Hepatocyte (in vitro differentiated cells): ENCODE measurements at regions not wholly inside any gene's neighbourhood (a gene's known extent, or its start where the extent isn't known, plus 50 kb on each side); places are given as distances from the start of the nearest gene placed in this dataset.

Experiments used
- DNase-seq: peaks from one replicate; pipeline ENCODE4 v3.0.0-alpha.2; 2016; ENCODE audit warnings: low spot score
- H2AFZ ChIP-seq: fragments of 200-600 bp; sonication (generic); 2 replicates; pipeline ENCODE4 v1.6.0; 2016; ENCODE audit warnings: antibody characterized with exemption, mild to moderate bottlenecking
- H3K27ac ChIP-seq: fragments of 200-600 bp; sonication (generic); 2 replicates; pipeline ENCODE4 v1.5.1; 2016; ENCODE audit warnings: mild to moderate bottlenecking
- H3K27me3 ChIP-seq: fragments of 200-600 bp; sonication (generic); 2 replicates; pipeline ENCODE4 v1.6.1; 2016
- H3K36me3 ChIP-seq: fragments of 200-600 bp; sonication (generic); replicated peaks from 2 replicates; pipeline ENCODE4 v1.5.1; 2016; ENCODE audit warnings: low read depth; ENCODE audit not compliant: insufficient read depth
- H3K4me1 ChIP-seq: fragments of 200-600 bp; sonication (generic); 2 replicates; pipeline ENCODE4 v1.5.1; 2016; ENCODE audit warnings: mild to moderate bottlenecking, moderate library complexity; ENCODE audit not compliant: insufficient read depth
- H3K4me2 ChIP-seq: fragments of 200-600 bp; sonication (generic); 2 replicates; pipeline ENCODE4 v1.6.0; 2016
- H3K4me3 ChIP-seq: fragments of 200-600 bp; sonication (generic); 2 replicates; pipeline ENCODE4 v1.5.1; 2016; ENCODE audit warnings: mild to moderate bottlenecking
- H3K79me2 ChIP-seq: fragments of 200-600 bp; sonication (generic); 2 replicates; pipeline ENCODE4 v1.6.0; 2017; ENCODE audit warnings: mild to moderate bottlenecking
- H3K9me2 ChIP-seq: fragments of 200-600 bp; sonication (generic); replicated peaks from 2 replicates; pipeline ENCODE4 v1.6.0; 2017; ENCODE audit warnings: mild to moderate bottlenecking; ENCODE audit not compliant: insufficient read depth
- H3K9me3 ChIP-seq: fragments of 200-600 bp; sonication (generic); 2 replicates; pipeline ENCODE4 v1.5.1; 2016; ENCODE audit warnings: low read depth, mild to moderate bottlenecking
- H4K20me1 ChIP-seq: fragments of 200-600 bp; sonication (generic); 2 replicates; pipeline ENCODE4 v1.6.0; 2016; ENCODE audit warnings: mild to moderate bottlenecking; ENCODE audit not compliant: insufficient read depth, poor library complexity, severe bottlenecking
- EZH2 ChIP-seq: fragments of 200-600 bp; sonication (generic); IDR thresholded peaks from 2 replicates; pipeline ENCODE4 v1.6.1; 2016; ENCODE audit warnings: antibody characterized with exemption, mild to moderate bottlenecking, borderline replicate concordance
- EZH2phosphoT487 ChIP-seq: fragments of 200-600 bp; sonication (generic); IDR thresholded peaks from one replicate; pipeline ENCODE4 v1.6.1; 2018; ENCODE audit warnings: antibody characterized with exemption, mild to moderate bottlenecking, low read depth, moderate library complexity; ENCODE audit not compliant: unreplicated experiment, severe bottlenecking
- WGBS: methylation state at CpG from one replicate; pipeline ENCODE4 v1.1.6; 2016; ENCODE audit warnings: low lambda C conversion rate; ENCODE audit errors: missing lambda C conversion rate; 5-methylcytosine and 5-hydroxymethylcytosine counted together
- TF ChIP-seq, protein P1 (sequence below): fragments of 200-600 bp; sonication (generic); IDR thresholded peaks from 2 replicates; pipeline ENCODE4 v1.5.1; 2016; ENCODE audit warnings: antibody characterized with exemption, mild to moderate bottlenecking; ENCODE audit not compliant: poor library complexity

DNA sequence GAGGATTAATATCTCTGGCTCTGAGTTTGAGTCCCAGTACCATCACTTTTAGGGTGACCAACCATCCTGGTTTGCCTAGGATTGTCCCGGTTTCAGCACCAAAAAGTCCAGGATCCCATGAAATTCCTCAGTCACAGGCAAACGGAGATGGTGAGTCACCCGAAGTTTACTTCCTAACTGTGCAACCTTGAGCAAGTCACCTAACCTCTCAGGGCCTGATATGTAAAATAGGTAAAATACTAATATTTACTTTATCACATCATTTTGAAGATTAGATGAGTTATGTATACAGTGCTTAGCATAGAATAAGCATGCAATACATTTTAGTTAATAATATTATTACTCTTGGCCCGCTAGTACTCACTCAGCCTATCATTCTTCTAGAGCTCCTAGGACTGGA lies 91.1 kb upstream of the KCNMB2 start:
- no peak overlapping the region for H3K27ac ChIP-seq
- H3K9me2 ChIP-seq: no peaks in the 10 kb centered on the region
- no peaks in the 10 kb centered on the region for H4K20me1 ChIP-seq
- no peaks in the 10 kb centered on the region for H3K27me3 ChIP-seq
- no peaks in the 10 kb centered on the region for H3K4me1 ChIP-seq
- H3K4me3 ChIP-seq: no peak overlapping the region
- TF ChIP-seq EZH2phosphoT487 (no peak), EZH2 (no peak)
- TF ChIP-seq, protein P1, sequence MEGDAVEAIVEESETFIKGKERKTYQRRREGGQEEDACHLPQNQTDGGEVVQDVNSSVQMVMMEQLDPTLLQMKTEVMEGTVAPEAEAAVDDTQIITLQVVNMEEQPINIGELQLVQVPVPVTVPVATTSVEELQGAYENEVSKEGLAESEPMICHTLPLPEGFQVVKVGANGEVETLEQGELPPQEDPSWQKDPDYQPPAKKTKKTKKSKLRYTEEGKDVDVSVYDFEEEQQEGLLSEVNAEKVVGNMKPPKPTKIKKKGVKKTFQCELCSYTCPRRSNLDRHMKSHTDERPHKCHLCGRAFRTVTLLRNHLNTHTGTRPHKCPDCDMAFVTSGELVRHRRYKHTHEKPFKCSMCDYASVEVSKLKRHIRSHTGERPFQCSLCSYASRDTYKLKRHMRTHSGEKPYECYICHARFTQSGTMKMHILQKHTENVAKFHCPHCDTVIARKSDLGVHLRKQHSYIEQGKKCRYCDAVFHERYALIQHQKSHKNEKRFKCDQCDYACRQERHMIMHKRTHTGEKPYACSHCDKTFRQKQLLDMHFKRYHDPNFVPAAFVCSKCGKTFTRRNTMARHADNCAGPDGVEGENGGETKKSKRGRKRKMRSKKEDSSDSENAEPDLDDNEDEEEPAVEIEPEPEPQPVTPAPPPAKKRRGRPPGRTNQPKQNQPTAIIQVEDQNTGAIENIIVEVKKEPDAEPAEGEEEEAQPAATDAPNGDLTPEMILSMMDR: no peak
- no peak overlapping the region for H2AFZ ChIP-seq
- no peaks in the 10 kb centered on the region for H3K36me3 ChIP-seq
- no peak for DNase-seq
- H3K9me3 ChIP-seq: no peaks in the 10 kb centered on the region
- H3K79me2 ChIP-seq: no peaks in the 10 kb centered on the region
- H3K4me2 ChIP-seq: no peak overlapping the region
- 93% methylated on average over 4 of the region's 4 CpGs for WGBS

DNA sequence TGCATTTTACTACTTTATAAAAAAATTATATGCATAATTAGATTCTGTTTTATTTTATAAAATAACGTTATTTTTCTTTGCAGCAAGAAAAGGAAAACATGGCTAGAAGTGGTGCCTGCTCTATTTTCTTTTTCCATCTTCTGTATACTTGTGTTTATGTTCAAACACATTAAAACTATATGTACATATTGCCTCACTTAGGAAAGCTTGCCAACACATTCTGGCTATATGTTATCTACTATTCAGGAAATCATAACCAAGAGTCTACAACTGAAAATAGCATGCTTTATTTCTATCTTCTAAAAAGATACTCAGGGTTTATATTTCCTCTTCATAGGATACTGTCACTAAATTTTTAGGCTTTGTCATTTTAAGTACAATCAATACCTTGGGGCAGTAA lies 90.2 kb upstream of the KCNMB2 start:
- Histone ChIP-seq H3K4me3 (no peak overlapping the region), H3K79me2 (no peaks in the 10 kb centered on the region), H3K4me1 (no peaks in the 10 kb centered on the region), H2AFZ (no peak overlapping the region), H3K27me3 (no peaks in the 10 kb centered on the region), H4K20me1 (no peaks in the 10 kb centered on the region), H3K9me2 (no peaks in the 10 kb centered on the region), H3K9me3 (no peaks in the 10 kb centered on the region), H3K27ac (no peak overlapping the region), H3K36me3 (no peaks in the 10 kb centered on the region), H3K4me2 (no peak overlapping the region)
- TF ChIP-seq EZH2 (no peak), EZH2phosphoT487 (no peak)
- TF ChIP-seq, protein P1: no peak
- DNase-seq: no peak
- WGBS: 82% methylated on average over 1 of the region's 1 CpG

DNA sequence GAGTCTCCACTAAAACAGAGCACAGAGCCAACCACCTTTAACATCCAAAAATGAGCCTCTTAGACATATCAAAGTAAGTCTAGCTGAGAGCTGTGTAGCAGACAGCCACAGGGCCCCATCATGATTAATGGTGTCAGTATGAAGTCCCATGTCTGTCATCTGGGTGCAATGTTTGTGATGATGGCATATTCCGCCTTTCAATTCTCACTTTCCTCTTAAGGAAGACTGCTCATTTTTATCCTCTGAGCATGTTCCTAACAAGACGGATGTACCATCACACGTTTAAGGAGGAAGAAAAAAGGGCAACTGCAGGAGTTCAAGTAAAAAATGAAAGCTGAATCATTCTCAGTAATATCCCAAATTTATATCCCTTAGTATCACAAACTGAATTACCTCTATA lies 85.8 kb upstream of the KCNMB2 start:
- Histone ChIP-seq H3K79me2 (no peaks in the 10 kb centered on the region), H3K27ac (no peak overlapping the region), H4K20me1 (no peaks in the 10 kb centered on the region), H3K9me3 (no peaks in the 10 kb centered on the region), H3K4me3 (no peak overlapping the region), H3K4me2 (no peak overlapping the region), H3K27me3 (no peaks in the 10 kb centered on the region), H3K9me2 (no peaks in the 10 kb centered on the region), H2AFZ (no peak overlapping the region), H3K36me3 (no peaks in the 10 kb centered on the region), H3K4me1 (no peaks in the 10 kb centered on the region)
- TF ChIP-seq, protein P1: no peak
- TF ChIP-seq EZH2phosphoT487 (no peak), EZH2 (no peak)
- WGBS: 77% methylated on average over 3 of the region's 3 CpGs
- no peak for DNase-seq

DNA sequence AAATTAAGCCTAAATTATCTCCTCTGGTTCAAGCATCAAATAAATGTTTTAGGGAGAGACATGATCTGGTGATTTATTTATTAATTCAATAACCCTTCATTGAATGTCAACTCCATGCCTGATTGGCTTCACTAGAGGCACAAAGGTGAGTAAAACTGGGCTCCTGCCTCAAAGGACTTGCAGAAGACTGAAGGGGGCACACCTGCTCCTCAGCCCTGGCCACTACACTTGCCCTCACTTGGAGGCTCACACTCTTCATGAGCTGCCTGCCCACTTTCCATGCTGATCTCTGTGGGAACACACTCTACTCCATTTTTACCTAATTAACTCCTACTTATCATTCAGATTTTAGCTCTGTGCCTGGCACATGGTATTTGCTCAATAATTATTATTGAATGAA lies 84.4 kb upstream of the KCNMB2 start:
- TF ChIP-seq EZH2 (no peak), EZH2phosphoT487 (no peak)
- Histone ChIP-seq H3K4me2 (no peak overlapping the region), H3K4me3 (no peak overlapping the region), H3K9me3 (no peaks in the 10 kb centered on the region), H4K20me1 (no peaks in the 10 kb centered on the region), H3K79me2 (no peaks in the 10 kb centered on the region), H3K27me3 (no peaks in the 10 kb centered on the region), H3K9me2 (no peaks in the 10 kb centered on the region), H3K36me3 (no peaks in the 10 kb centered on the region), H3K4me1 (no peaks in the 10 kb centered on the region), H2AFZ (no peak overlapping the region), H3K27ac (no peak overlapping the region)
- DNase-seq: no peak
